Heart left ventricle (tissue), 13 donors: ENCODE measurements at regions not wholly inside any gene's neighbourhood (a gene's known extent, or its start where the extent isn't known, plus 50 kb on each side); places are given as distances from the start of the nearest gene placed in this dataset.

ENCODE experiments used
- CTCF ChIP-seq, 12 donors: fragments of 200-600 bp; sonication (generic) in 4 of 12; IDR thresholded peaks; one replicate each; pipeline versions ENCODE4 v1.5.0 to v1.8.0; 2018 to 2022; ENCODE audit warnings: antibody characterized with exemption in 12 of 12, mild to moderate bottlenecking in 5 of 12
- POLR2A ChIP-seq, 2 donors: fragments of 450-650 bp; IDR thresholded peaks; one replicate each; pipeline ENCODE4 v1.6.1; 2017; ENCODE audit warnings: antibody characterized with exemption in 2 of 2, mild to moderate bottlenecking in 2 of 2, moderate library complexity in 2 of 2
- donor health status: ischemic (EF 13 %, LVEDD 7.1; RV severe dilation, severe dysfunction).
- donor health status: DM: no; HTN: yes; CAD: no.
- donor health status: DM: no; HTN: no; CAD: no.
- donor health status: ischemic (EF 25% LVEDD 6.9; RV normal size, moderate dysfunction).
- donor health status: ischemic (EF 25% LVEDD 5.7; RV mildly dilated, moderate dysfunction).
- donor health status: ischemic (EF 35%, LVEDD 5.7; RV mildly dilated, moderate dysfunction).
- donor health status: nonischemic (EF 11% LVEDD 7.7; RV severe dilation, severe dysfunction).
- donor health status: DM: yes; HTN: yes; CAD: no.
- donor health status: PGD.
- donor health status: ischemic (EF 29% LVEDD 5.4; RV normal size, mild dysfunction).
- donor health status: nonischemic (EF 23%, LVEDD 6.1; RV moderate dilation, normal function).

GRCh38 chr3:176920766-176921160 is 276.5 kb downstream of the TBL1XR1 start:
- TF ChIP-seq CTCF (IDR thresholded peaks at IDR 0.05), result no peak
- TF ChIP-seq POLR2A (IDR thresholded peaks at IDR 0.05), result no peak
